ENCODE measurements at regions not wholly inside any gene's neighbourhood (a gene's known extent, or its start where the extent isn't known, plus 50 kb on each side); places are given as distances from the start of the nearest gene placed in this dataset.

- TF ChIP-seq MAX (IDR thresholded peaks at IDR 0.05): no peak
- no peak for TF ChIP-seq EP300 (IDR thresholded peaks at IDR 0.05; ENCODE audit: borderline replicate concordance)
- TF ChIP-seq FOXM1 (IDR thresholded peaks at IDR 0.05; ENCODE audit: borderline replicate concordance, low read depth): no peak
- no peak for TF ChIP-seq RAD21 (IDR thresholded peaks at IDR 0.05; ENCODE audit: low read depth)
- no peak for TF ChIP-seq TAF1 (IDR thresholded peaks at IDR 0.05; ENCODE audit: low read depth)
- no peak for TF ChIP-seq REST (IDR thresholded peaks at IDR 0.05; ENCODE audit: low read depth)
- no peak for TF ChIP-seq CREB1 (IDR thresholded peaks at IDR 0.05; ENCODE audit: low read depth)
- TF ChIP-seq CEBPB (IDR thresholded peaks at IDR 0.05): no peak
- TF ChIP-seq YY1 (IDR thresholded peaks at IDR 0.05; ENCODE audit: low read depth): no peak
- TF ChIP-seq EGR1 (IDR thresholded peaks at IDR 0.05): no peak
- TF ChIP-seq ZBTB7A (IDR thresholded peaks at IDR 0.05; ENCODE audit: low read depth): no peak
Observed at GRCh38 chr18:76167845-76168621, 327.0 kb downstream of the ZNF516 start.

All from Ishikawa (cell line).